HEK293T (cell line): ENCODE measurements at regions not wholly inside any gene's neighbourhood (a gene's known extent, or its start where the extent isn't known, plus 50 kb on each side); places are given as distances from the start of the nearest gene placed in this dataset.

Experiments
- CTCF ChIA-PET: fragments of 350-600 bp; formaldehyde crosslinking; extraction: SDS; loops from one replicate; lab custom pipeline; 2021; ENCODE audit warnings: antibody characterized with exemption, inconsistent platforms; lab: Yijun Ruan, JAX
- POLR2A ChIA-PET: fragments of 350-600 bp; formaldehyde crosslinking; extraction: SDS; loops from one replicate; lab custom pipeline; 2020; ENCODE audit warnings: antibody characterized with exemption, inconsistent platforms; lab: Yijun Ruan, JAX
- DNase-seq: peaks from one replicate; pipeline ENCODE4 v3.0.0; 2012; ENCODE audit warnings: mixed read lengths; ENCODE audit errors: extremely low spot score
- ARNT ChIP-seq: fragments of 450-650 bp; IDR thresholded peaks from 2 replicates; pipeline ENCODE4 v1.6.1; 2017; ENCODE audit warnings: mild to moderate bottlenecking
- BHLHE40 ChIP-seq: fragments of 450-650 bp; IDR thresholded peaks from 2 replicates; pipeline ENCODE4 v1.6.1; 2016; ENCODE audit warnings: mild to moderate bottlenecking, moderate library complexity, borderline replicate concordance
- CTBP1 ChIP-seq: fragments of 450-650 bp; IDR thresholded peaks from 2 replicates; pipeline ENCODE4 v1.6.1; 2016; ENCODE audit warnings: borderline replicate concordance
- ELF4 ChIP-seq: fragments of 450-650 bp; IDR thresholded peaks from 2 replicates; pipeline ENCODE4 v1.6.1; 2017; ENCODE audit warnings: antibody characterized with exemption
- FOXA1 ChIP-seq: fragments of 450-650 bp; IDR thresholded peaks from 2 replicates; pipeline ENCODE4 v1.6.1; 2016; ENCODE audit warnings: mild to moderate bottlenecking
- FOXK2 ChIP-seq: fragments of 450-650 bp; IDR thresholded peaks from 2 replicates; pipeline ENCODE4 v1.6.1; 2016; ENCODE audit warnings: mild to moderate bottlenecking
- FOXM1 ChIP-seq: fragments of 450-650 bp; IDR thresholded peaks from 2 replicates; pipeline ENCODE4 v1.6.1; 2017; ENCODE audit warnings: mild to moderate bottlenecking, borderline replicate concordance
- HDGF ChIP-seq: fragments of 450-650 bp; IDR thresholded peaks from 2 replicates; pipeline ENCODE4 v1.6.1; 2017; ENCODE audit warnings: antibody characterized with exemption, borderline replicate concordance
- L3MBTL2 ChIP-seq: fragments of 450-650 bp; conservative IDR thresholded peaks from 2 replicates; pipeline ENCODE4 v1.6.1; 2016; ENCODE audit warnings: mild to moderate bottlenecking
- LEF1 ChIP-seq: fragments of 450-650 bp; IDR thresholded peaks from 2 replicates; pipeline ENCODE4 v1.6.1; 2017; ENCODE audit warnings: mild to moderate bottlenecking, borderline replicate concordance
- NFRKB ChIP-seq: fragments of 450-650 bp; IDR thresholded peaks from 2 replicates; pipeline ENCODE4 v1.6.1; 2016; ENCODE audit warnings: mild to moderate bottlenecking, moderate library complexity
- SP1 ChIP-seq: fragments of 450-650 bp; IDR thresholded peaks from 2 replicates; pipeline ENCODE4 v1.6.1; 2017
- SUZ12 ChIP-seq: fragments of 450-650 bp; IDR thresholded peaks from 2 replicates; pipeline ENCODE4 v1.6.1; 2016; ENCODE audit warnings: mild to moderate bottlenecking
- TARDBP ChIP-seq: fragments of 450-650 bp; IDR thresholded peaks from 2 replicates; pipeline ENCODE4 v1.6.1; 2016
- ZNF384 ChIP-seq: fragments of 450-650 bp; IDR thresholded peaks from 2 replicates; pipeline ENCODE4 v1.6.1; 2016
- TF ChIP-seq, protein P1 (sequence below): fragments of 450-650 bp; IDR thresholded peaks from 2 replicates; pipeline ENCODE4 v1.6.1; 2016

DNA sequence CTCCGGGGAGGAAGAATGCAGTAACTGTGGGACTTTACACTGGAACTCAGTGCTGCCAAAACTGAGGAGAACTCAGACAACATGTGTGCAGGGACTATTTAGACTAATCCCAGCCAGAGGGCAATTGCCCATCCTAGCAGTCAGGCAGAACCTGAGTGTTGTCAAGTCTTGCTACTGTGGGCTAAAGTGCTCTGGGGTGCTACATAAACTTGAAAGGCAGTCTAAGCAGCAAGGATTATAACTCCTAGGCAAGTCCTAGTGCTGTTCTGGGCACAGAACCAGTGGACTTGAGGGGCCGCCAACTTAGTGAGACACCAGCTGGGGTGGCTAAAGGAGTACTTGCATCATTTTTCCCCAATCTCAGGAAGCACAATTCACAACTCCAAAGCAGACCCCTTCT, 363.8 kb upstream of the PTCHD4 start:
- no peak for DNase-seq
- TF ChIP-seq FOXA1: no peak
- TF ChIP-seq ZNF384: no peak
- TF ChIP-seq ARNT: no peak
- ChIA-PET CTCF (no interaction called here), POLR2A (no interaction called here)

DNA sequence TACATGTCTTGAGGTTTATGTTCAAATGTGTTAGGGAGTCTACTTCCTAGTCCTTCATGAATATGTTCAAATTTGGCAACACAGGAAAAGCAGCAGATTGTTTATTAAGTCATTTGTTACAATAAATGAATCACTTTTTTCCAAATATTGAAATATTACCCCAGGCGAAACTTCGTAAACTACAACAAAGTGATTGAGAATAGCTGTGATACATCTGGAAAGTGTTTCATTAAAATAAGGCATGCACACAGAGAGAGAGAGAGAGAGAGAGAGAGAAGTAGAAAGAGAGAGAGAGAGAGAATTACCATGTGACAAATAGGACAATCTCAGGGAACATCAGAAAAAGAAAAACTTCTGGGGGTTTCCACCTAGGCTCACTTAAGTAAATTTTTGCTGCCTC, 363.1 kb upstream of the PTCHD4 start:
- CTCF ChIA-PET: no interaction called here
- no peak for TF ChIP-seq ZNF384
- no peak for TF ChIP-seq LEF1
- TF ChIP-seq TARDBP: no peak
- TF ChIP-seq SUZ12: no peak
- TF ChIP-seq BHLHE40: no peak
- no peak for TF ChIP-seq FOXM1
- TF ChIP-seq NFRKB: no peak
- no peak for TF ChIP-seq SP1
- TF ChIP-seq ELF4: no peak
- no peak for TF ChIP-seq CTBP1
- TF ChIP-seq FOXA1: no peak
- TF ChIP-seq, protein P1, sequence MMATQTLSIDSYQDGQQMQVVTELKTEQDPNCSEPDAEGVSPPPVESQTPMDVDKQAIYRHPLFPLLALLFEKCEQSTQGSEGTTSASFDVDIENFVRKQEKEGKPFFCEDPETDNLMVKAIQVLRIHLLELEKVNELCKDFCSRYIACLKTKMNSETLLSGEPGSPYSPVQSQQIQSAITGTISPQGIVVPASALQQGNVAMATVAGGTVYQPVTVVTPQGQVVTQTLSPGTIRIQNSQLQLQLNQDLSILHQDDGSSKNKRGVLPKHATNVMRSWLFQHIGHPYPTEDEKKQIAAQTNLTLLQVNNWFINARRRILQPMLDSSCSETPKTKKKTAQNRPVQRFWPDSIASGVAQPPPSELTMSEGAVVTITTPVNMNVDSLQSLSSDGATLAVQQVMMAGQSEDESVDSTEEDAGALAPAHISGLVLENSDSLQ: no peak
- TF ChIP-seq L3MBTL2: no peak
- no peak for TF ChIP-seq FOXK2
- no peak for TF ChIP-seq ARNT
- TF ChIP-seq HDGF: no peak
- POLR2A ChIA-PET: no interaction called here
- DNase-seq: no peak

DNA sequence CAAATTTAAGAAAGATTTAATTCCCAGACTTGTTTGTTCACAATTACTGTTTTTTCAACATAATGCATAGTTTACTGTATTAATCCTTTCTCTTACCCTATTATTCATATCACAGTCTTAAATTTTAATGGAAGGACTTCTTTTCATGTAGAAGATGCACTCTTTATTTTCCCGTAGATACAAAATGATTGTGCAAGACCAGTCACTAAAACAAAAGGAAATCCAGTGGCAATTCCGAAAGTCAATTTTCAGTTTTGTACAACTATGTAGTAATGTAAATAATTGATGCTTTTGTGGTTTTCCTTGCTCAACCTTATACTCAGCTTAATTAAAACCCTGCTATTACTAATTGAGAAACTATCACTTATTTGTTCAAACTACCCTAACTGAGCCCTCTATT, 361.5 kb upstream of the PTCHD4 start:
- DNase-seq: no peak
- CTCF ChIA-PET: no interaction called here
- no peak for TF ChIP-seq FOXK2
- no peak for TF ChIP-seq ARNT
- no peak for TF ChIP-seq ELF4
- no peak for TF ChIP-seq FOXM1
- TF ChIP-seq SP1: no peak
- TF ChIP-seq HDGF: no peak
- no peak for TF ChIP-seq CTBP1
- no peak for TF ChIP-seq ZNF384
- no peak for TF ChIP-seq BHLHE40
- TF ChIP-seq FOXA1: no peak
- POLR2A ChIA-PET: no interaction called here

DNA sequence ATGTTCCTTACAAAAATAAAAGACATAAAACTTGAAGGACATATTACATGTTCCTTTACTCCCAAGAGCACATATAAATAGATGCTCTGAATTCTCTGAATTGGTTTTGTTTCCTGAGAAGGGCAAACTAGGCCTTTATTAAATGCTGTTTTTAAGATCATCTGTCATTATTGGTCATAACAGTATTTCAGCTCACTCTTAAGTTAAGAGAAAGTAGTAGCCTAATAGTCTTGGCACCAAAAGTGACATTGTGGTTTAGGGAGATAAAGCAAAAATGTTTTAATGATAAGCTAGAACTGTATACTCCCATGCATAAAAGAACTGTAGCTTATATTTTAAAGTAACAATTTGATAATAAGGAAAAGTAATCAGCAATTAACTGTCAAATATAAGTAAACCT, 361.1 kb upstream of the PTCHD4 start:
- TF ChIP-seq FOXM1 (no peak), ARNT (no peak)
- CTCF ChIA-PET: no interaction called here
- POLR2A ChIA-PET: no interaction called here

DNA sequence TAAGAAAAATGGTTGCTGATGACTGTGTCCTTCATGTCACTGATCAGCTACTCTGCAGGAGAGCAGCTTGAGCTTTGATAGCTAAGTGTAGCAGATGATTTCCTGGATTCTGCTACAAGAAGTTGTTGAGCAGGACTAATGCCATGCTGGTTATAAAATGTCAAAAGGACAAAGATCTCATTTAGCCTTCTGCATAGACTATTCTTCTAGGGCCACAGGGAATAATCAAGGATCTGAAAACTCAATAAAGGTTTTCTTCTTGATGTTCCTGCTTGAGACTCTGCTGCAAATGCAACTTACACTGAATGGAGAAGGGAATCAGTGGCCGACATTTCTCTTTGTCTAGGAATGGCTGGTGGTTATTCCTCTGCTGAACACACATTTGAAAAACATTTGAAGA, 360.3 kb upstream of the PTCHD4 start:
- TF ChIP-seq L3MBTL2: no peak
- TF ChIP-seq, protein P1: no peak
- TF ChIP-seq LEF1: no peak
- no peak for TF ChIP-seq HDGF
- ChIA-PET CTCF (no interaction called here), POLR2A (no interaction called here)
- DNase-seq: no peak

More for the DNA sequence above, 361.1 kb upstream of the PTCHD4 start:
- DNase-seq: no peak

DNA sequence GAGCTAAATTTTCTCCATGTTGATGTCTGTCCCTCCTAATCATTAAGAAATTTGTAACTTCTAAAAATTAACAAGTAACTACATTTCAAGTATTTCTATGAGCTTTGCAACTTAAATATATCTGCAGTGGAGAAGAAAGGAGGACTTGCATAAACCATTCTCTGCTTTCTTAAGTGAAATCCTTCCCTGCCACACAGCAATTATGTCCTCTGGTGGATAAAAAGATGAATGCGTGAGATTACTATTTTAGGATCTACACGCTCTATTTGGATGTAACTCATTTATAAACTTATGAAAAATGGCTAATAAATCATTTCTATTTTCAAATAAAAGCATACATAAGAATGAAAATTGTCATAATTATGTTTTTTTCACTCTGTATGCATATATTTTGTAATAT, 338.0 kb upstream of the PTCHD4 start:
- TF ChIP-seq FOXK2 (no peak), ARNT (no peak), ZNF384 (no peak), BHLHE40 (no peak), CTBP1 (no peak), FOXA1 (no peak), TARDBP (no peak), ELF4 (no peak), SUZ12 (no peak), FOXM1 (no peak), SP1 (no peak)
- DNase-seq: no peak
- CTCF ChIA-PET: no interaction called here
- POLR2A ChIA-PET: no interaction called here

DNA sequence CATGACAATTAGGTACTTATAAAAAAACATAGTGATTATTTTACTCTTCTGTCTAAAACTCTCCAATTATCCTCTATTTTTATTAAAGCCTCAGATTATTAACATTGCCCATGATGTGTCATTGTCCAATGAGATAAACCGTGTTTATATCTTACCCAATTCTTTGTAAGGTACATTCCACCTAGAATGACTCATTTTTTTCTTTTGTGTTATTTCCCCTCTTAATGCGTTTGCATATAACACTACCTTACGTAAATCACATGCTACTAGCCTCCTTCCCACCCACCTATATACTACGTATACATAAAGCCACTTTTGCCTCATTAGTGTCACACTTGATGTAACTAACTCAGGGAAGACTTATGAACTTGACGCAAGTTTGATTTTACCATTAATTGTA, 336.3 kb upstream of the PTCHD4 start:
- ChIA-PET CTCF (no interaction called here), POLR2A (interaction anchor here (0.6 kb wide), 1 partner anchor 9 kb away, joined by 3 read pairs; no protein-coding TSS in a partner anchor)
- no peak for TF ChIP-seq SP1
- TF ChIP-seq, protein P1: no peak
- TF ChIP-seq NFRKB: no peak
- no peak for TF ChIP-seq L3MBTL2
- TF ChIP-seq LEF1: no peak
- no peak for TF ChIP-seq FOXK2
- TF ChIP-seq FOXA1: no peak
- TF ChIP-seq HDGF: no peak
- TF ChIP-seq ELF4: no peak
- no peak for TF ChIP-seq FOXM1
- no peak for TF ChIP-seq SUZ12
- TF ChIP-seq TARDBP: no peak
- TF ChIP-seq CTBP1: no peak
- TF ChIP-seq BHLHE40: no peak
- DNase-seq: no peak
